ENCODE measurements at regions not wholly inside any gene's neighbourhood (a gene's known extent, or its start where the extent isn't known, plus 50 kb on each side); places are given as distances from the start of the nearest gene placed in this dataset.

DNA sequence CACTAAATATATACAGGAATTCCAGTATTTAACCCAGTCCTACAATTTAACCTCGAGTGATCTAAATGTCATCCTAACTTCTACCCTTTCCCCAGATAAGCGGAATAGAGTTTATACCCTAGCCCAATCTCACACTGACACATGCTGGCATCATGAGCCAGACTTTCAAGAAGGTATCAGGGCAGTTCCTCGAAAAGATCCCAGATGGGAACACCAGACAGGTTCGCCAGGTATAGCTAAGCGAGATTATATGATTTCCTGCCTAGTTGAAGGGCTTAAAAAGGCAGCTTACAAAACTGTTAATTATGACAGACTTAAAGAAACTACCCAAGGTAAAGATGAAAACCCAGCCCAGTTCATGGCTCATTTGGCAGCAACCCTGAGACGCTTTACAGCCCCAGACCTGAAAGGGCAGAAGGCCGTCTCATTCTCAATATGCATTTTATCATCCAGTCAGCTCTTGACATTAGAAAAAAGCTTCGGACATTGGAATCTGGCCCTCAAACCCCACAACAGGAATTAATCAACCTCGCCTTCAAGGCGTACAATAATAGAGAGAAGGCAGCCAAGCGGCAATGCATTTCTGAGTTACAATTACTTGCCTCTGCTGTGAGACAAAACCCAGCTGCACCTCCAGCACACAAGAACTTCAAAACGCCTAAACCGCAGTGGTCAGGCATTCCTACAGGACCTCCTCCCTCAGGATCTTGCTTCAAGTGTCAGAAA is 668.2 kb upstream of the PKDCC start:
- no peak for TF ChIP-seq CTCF (IDR thresholded peaks at IDR 0.05 in 8 of 11, conservative IDR thresholded peaks at IDR 0.05 in 3 of 11)
- no peak for TF ChIP-seq POLR2A (IDR thresholded peaks at IDR 0.05)
- no peak for TF ChIP-seq POLR2AphosphoS5 (IDR thresholded peaks at IDR 0.05)
